Mammary epithelial cell (primary cell): ENCODE measurements at regions not wholly inside any gene's neighbourhood (a gene's known extent, or its start where the extent isn't known, plus 50 kb on each side); places are given as distances from the start of the nearest gene placed in this dataset.

Experiments used
- EZH2 ChIP-seq: IDR thresholded peaks from 2 replicates; pipeline ENCODE4 v1.6.1; 2012; ENCODE audit warnings: low read length, inconsistent platforms, borderline replicate concordance
- TF ChIP-seq, protein P1 (sequence below), 2 donors: IDR thresholded peaks in 1 of 2; conservative IDR thresholded peaks in 1 of 2; 2 replicates each; pipeline ENCODE4 v1.5.1; 2011 to 2012; ENCODE audit warnings: inconsistent platforms in 2 of 2, low read length in 2 of 2, mild to moderate bottlenecking in 2 of 2, control low read depth in 1 of 2, low read depth in 1 of 2; ENCODE audit not compliant: insufficient read depth in 1 of 2; ENCODE audit errors: extremely low read depth in 1 of 2

DNA sequence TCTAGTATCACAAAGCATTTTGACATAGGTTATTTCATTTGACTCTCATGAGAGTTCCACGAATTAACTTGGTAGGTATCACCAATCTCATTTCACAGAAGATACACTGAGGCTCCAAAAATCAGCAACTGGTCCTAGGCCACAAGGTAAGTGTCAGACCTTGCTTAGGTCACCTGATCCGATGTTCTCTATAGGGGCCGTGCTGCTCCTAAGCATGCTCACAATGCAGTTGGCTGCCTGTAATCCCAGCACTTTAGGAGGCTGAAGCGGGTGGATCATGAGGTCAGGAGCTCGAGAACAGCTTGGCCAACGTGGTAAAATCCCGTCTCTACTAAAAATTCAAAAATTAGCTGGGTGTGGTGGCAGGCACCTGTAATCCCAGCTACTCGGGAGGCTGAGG lies 78.7 kb upstream of the FOXN3 start:
- TF ChIP-seq, protein P1, sequence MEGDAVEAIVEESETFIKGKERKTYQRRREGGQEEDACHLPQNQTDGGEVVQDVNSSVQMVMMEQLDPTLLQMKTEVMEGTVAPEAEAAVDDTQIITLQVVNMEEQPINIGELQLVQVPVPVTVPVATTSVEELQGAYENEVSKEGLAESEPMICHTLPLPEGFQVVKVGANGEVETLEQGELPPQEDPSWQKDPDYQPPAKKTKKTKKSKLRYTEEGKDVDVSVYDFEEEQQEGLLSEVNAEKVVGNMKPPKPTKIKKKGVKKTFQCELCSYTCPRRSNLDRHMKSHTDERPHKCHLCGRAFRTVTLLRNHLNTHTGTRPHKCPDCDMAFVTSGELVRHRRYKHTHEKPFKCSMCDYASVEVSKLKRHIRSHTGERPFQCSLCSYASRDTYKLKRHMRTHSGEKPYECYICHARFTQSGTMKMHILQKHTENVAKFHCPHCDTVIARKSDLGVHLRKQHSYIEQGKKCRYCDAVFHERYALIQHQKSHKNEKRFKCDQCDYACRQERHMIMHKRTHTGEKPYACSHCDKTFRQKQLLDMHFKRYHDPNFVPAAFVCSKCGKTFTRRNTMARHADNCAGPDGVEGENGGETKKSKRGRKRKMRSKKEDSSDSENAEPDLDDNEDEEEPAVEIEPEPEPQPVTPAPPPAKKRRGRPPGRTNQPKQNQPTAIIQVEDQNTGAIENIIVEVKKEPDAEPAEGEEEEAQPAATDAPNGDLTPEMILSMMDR (conservative IDR thresholded peaks at IDR 0.05 in 1 of 2, IDR thresholded peaks at IDR 0.05 in 1 of 2; ENCODE audit: extremely low read depth in 1 of 2, insufficient read depth in 1 of 2, low read depth in 1 of 2, low read length in 2 of 2): no peak
- TF ChIP-seq EZH2: no peak
